ENCODE measurements at regions not wholly inside any gene's neighbourhood (a gene's known extent, or its start where the extent isn't known, plus 50 kb on each side); places are given as distances from the start of the nearest gene placed in this dataset.

GRCh38 chr16:60274431-60275019, 1540.4 kb upstream of the GOT2 start:
- no peak for DNase-seq (ENCODE audit: low read depth)
- FAIRE-seq, result no peak
- H3K36me3 ChIP-seq (ENCODE audit: control insufficient read depth, insufficient read depth, low read length), result no peaks in the 10 kb centered on the region
- H3K27me3 ChIP-seq (ENCODE audit: control insufficient read depth, insufficient read depth, low read length), result no peaks in the 10 kb centered on the region
- no peak overlapping the region for H3K4me3 ChIP-seq (ENCODE audit: low read depth, low read length)
- no peak for TF ChIP-seq CTCF (IDR thresholded peaks at IDR 0.05; ENCODE audit: insufficient read depth, low read length, severe bottlenecking)

- Histone ChIP-seq H3K36me3 (ENCODE audit: control insufficient read depth, insufficient read depth, low read length) (no peaks in the 10 kb centered on the region), H3K4me3 (ENCODE audit: low read depth, low read length) (no peak overlapping the region), H3K27me3 (ENCODE audit: control insufficient read depth, insufficient read depth, low read length) (no peaks in the 10 kb centered on the region)
- DNase-seq (ENCODE audit: low read depth) (no peak), FAIRE-seq (no peak)
- no peak for TF ChIP-seq CTCF (IDR thresholded peaks at IDR 0.05; ENCODE audit: insufficient read depth, low read length, severe bottlenecking)
Measured at GRCh38 chr16:60271781-60272180, 1537.7 kb upstream of the GOT2 start.

GRCh38 chr16:60271025-60271771, 1537.1 kb upstream of the GOT2 start:
- no peaks in the 10 kb centered on the region for H3K36me3 ChIP-seq (ENCODE audit: control insufficient read depth, insufficient read depth, low read length)
- no peaks in the 10 kb centered on the region for H3K27me3 ChIP-seq (ENCODE audit: control insufficient read depth, insufficient read depth, low read length)
- no peak for DNase-seq (ENCODE audit: low read depth)
- no peak for TF ChIP-seq CTCF (IDR thresholded peaks at IDR 0.05; ENCODE audit: insufficient read depth, low read length, severe bottlenecking)
- no peak overlapping the region for H3K4me3 ChIP-seq (ENCODE audit: low read depth, low read length)
- FAIRE-seq, result no peak

GRCh38 chr16:60261425-60261824, 1527.3 kb upstream of the GOT2 start:
- TF ChIP-seq CTCF (IDR thresholded peaks at IDR 0.05; ENCODE audit: insufficient read depth, low read length, severe bottlenecking), result no peak
- no peak for FAIRE-seq
- DNase-seq (ENCODE audit: low read depth), result no peak
- Histone ChIP-seq H3K27me3 (ENCODE audit: control insufficient read depth, insufficient read depth, low read length) (no peaks in the 10 kb centered on the region), H3K4me3 (ENCODE audit: low read depth, low read length) (no peak overlapping the region), H3K36me3 (ENCODE audit: control insufficient read depth, insufficient read depth, low read length) (no peaks in the 10 kb centered on the region)

GRCh38 chr16:60259956-60260355, 1525.8 kb upstream of the GOT2 start:
- Histone ChIP-seq H3K36me3 (ENCODE audit: control insufficient read depth, insufficient read depth, low read length) (no peaks in the 10 kb centered on the region), H3K4me3 (ENCODE audit: low read depth, low read length) (no peak overlapping the region), H3K27me3 (ENCODE audit: control insufficient read depth, insufficient read depth, low read length) (no peaks in the 10 kb centered on the region)
- no peak for TF ChIP-seq CTCF (IDR thresholded peaks at IDR 0.05; ENCODE audit: insufficient read depth, low read length, severe bottlenecking)
- DNase-seq (ENCODE audit: low read depth) (no peak), FAIRE-seq (no peak)

Data from bronchial epithelial cell (primary cell).